HG02840 (cell line): ENCODE measurements at regions not wholly inside any gene's neighbourhood (a gene's known extent, or its start where the extent isn't known, plus 50 kb on each side); places are given as distances from the start of the nearest gene placed in this dataset.

ENCODE experiments used
- ATAC-seq: cut with Tn5 transposase; IDR thresholded peaks from one replicate; pipeline ENCODE4 v1.9.1; 2021; ENCODE audit warnings: mild to moderate bottlenecking, moderate library complexity, moderate number of reproducible peaks; ENCODE audit not compliant: unreplicated experiment, low FRiP score

- ATAC-seq, result no peak
Observed at GRCh38 chr13:88068316-88068715, 397.1 kb downstream of the SLITRK5 start.

GRCh38 chr13:88068975-88069374 lies 397.8 kb downstream of the SLITRK5 start:
- ATAC-seq, result no peak

- ATAC-seq, result no peak
Observed at GRCh38 chr13:88071371-88071770, 400.2 kb downstream of the SLITRK5 start.

- no peak for ATAC-seq
Observed at GRCh38 chr13:88074794-88075510, 403.8 kb downstream of the SLITRK5 start.

- ATAC-seq, result no peak
Observed at GRCh38 chr13:88085036-88085435, 413.9 kb downstream of the SLITRK5 start.

- no peak for ATAC-seq
Observed at GRCh38 chr13:88086577-88086976, 415.4 kb downstream of the SLITRK5 start.

GRCh38 chr13:88097541-88097940 lies 426.4 kb downstream of the SLITRK5 start:
- ATAC-seq, result no peak

GRCh38 chr13:88103824-88104223 lies 432.7 kb downstream of the SLITRK5 start:
- ATAC-seq, result no peak

GRCh38 chr13:88104576-88104975 lies 433.4 kb downstream of the SLITRK5 start:
- ATAC-seq, result no peak

- no peak for ATAC-seq
Observed at GRCh38 chr13:88107570-88107969, 436.4 kb downstream of the SLITRK5 start.

- ATAC-seq, result no peak
Observed at GRCh38 chr13:88112526-88112925, 441.4 kb downstream of the SLITRK5 start.

- no peak for ATAC-seq
Observed at GRCh38 chr13:88115976-88116375, 444.8 kb downstream of the SLITRK5 start.

- no peak for ATAC-seq
Observed at GRCh38 chr13:88118952-88119351, 447.8 kb downstream of the SLITRK5 start.

- no peak for ATAC-seq
Observed at GRCh38 chr13:88124142-88124541, 453.0 kb downstream of the SLITRK5 start.

- ATAC-seq, result no peak
Observed at GRCh38 chr13:88125055-88125454, 453.9 kb downstream of the SLITRK5 start.

- ATAC-seq, result no peak
Observed at GRCh38 chr13:88136098-88136790, 465.1 kb downstream of the SLITRK5 start.

GRCh38 chr13:88142653-88143052 lies 471.5 kb downstream of the SLITRK5 start:
- ATAC-seq, result no peak

- no peak for ATAC-seq
Observed at GRCh38 chr13:88144580-88144979, 473.4 kb downstream of the SLITRK5 start.

GRCh38 chr13:88153353-88153752 lies 482.2 kb downstream of the SLITRK5 start:
- ATAC-seq, result no peak

GRCh38 chr13:88154001-88154400 lies 482.8 kb downstream of the SLITRK5 start:
- no peak for ATAC-seq

- ATAC-seq, result no peak
Observed at GRCh38 chr13:88162076-88162702, 491.0 kb downstream of the SLITRK5 start.

GRCh38 chr13:88176231-88176630 lies 505.1 kb downstream of the SLITRK5 start:
- no peak for ATAC-seq
